Spleen (tissue), 7 donors: ENCODE measurements at regions not wholly inside any gene's neighbourhood (a gene's known extent, or its start where the extent isn't known, plus 50 kb on each side); places are given as distances from the start of the nearest gene placed in this dataset.

ENCODE experiments used
- CTCF ChIP-seq, 11 experiments: fragments of 200-600 bp in 7 of 11; fragments of 450-650 bp in 4 of 11; sonication (generic) in 4 of 11; IDR thresholded peaks in 8 of 11; conservative IDR thresholded peaks in 3 of 11; 1 replicate in 7 of 11; 2 replicates in 4 of 11; pipeline versions ENCODE4 v1.4.0 to v1.8.0; 2016 to 2021; ENCODE audit warnings: antibody characterized with exemption in 11 of 11, inconsistent platforms in 4 of 11, mild to moderate bottlenecking in 1 of 11
- POLR2A ChIP-seq, 3 donors: fragments of 450-650 bp; IDR thresholded peaks; one replicate each; pipeline ENCODE4 v1.5.1; 2017; ENCODE audit warnings: antibody characterized with exemption in 3 of 3, mild to moderate bottlenecking in 1 of 3
- donor health status: DM: no; HTN: no; CAD: no; lungs with moderate emphysema.
- donor health status: DM: no; HTN: no; CAD: no.
- donor health status: DM: no; HTN: no; CAD: no.

DNA sequence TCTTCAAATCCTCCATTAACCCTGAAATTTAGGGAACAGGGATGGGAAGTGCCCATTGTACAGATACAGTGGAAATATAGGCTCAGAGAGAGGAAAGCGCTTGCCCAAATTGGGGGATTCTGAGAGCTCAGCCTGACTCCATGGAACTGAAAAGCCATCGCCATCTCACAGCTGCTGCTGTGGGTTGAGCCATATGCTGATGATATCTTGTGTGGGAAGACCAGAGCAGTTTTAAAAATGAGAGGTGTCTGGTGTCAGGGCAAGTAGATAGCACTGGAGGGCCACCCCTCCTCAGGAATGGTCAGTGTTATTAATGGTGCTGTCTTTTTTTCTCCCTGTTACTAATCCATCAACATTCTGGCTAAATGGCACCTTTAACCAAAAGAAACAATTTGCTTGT lies 50.9 kb upstream of the C5orf58 start:
- TF ChIP-seq CTCF (IDR thresholded peaks at IDR 0.05 in 8 of 11, conservative IDR thresholded peaks at IDR 0.05 in 3 of 11) (no peak), POLR2A (IDR thresholded peaks at IDR 0.05) (no peak)
